GM18870 (cell line): ENCODE measurements at regions not wholly inside any gene's neighbourhood (a gene's known extent, or its start where the extent isn't known, plus 50 kb on each side); places are given as distances from the start of the nearest gene placed in this dataset.
A peak's percentile ranks its signal among the peaks of the same experiment; 100 is the strongest.

Experiments
- ATAC-seq: cut with Tn5 transposase; IDR thresholded peaks from one replicate; pipeline ENCODE4 v1.9.1; 2021; ENCODE audit warnings: moderate library complexity; ENCODE audit not compliant: unreplicated experiment

GRCh38 chr12:65756956-65757511 lies 67.2 kb upstream of the HMGA2 start:
- ATAC-seq: peak; percentile 95

- ATAC-seq: no peak
Observed at GRCh38 chr12:65758401-65758800, 65.9 kb upstream of the HMGA2 start.

GRCh38 chr12:65759735-65760134 lies 64.5 kb upstream of the HMGA2 start:
- ATAC-seq: no peak

GRCh38 chr12:65761301-65761700 lies 63.0 kb upstream of the HMGA2 start:
- no peak for ATAC-seq

- no peak for ATAC-seq
Observed at GRCh38 chr12:65764325-65764724, 60.0 kb upstream of the HMGA2 start.

- ATAC-seq: no peak
Observed at GRCh38 chr12:65765436-65765813, 58.9 kb upstream of the HMGA2 start.

GRCh38 chr12:65769880-65770279 lies 54.4 kb upstream of the HMGA2 start:
- no peak for ATAC-seq
